Kidney (tissue), 13 donors: ENCODE measurements at regions not wholly inside any gene's neighbourhood (a gene's known extent, or its start where the extent isn't known, plus 50 kb on each side); places are given as distances from the start of the nearest gene placed in this dataset.

Experiments
- DNase-seq, 5 donors: peaks; one replicate each; pipeline ENCODE4 v3.0.0-alpha.2; 2013 to 2020
- FAIRE-seq: peaks from 2 replicates; lab custom pipeline; 2012; peaks lifted over from hg19 to GRCh38; lab: Jason Lieb, UNC
- H3K27ac ChIP-seq, 2 donors: one replicate each; pipeline ENCODE4 v1.7.0; 2013; ENCODE audit warnings: low read depth in 2 of 2, low read length in 2 of 2, inconsistent platforms in 1 of 2
- H3K27me3 ChIP-seq: one replicate; pipeline ENCODE4 v1.7.1; 2013; ENCODE audit warnings: low read length, inconsistent platforms; ENCODE audit not compliant: control insufficient read depth, insufficient read depth
- H3K36me3 ChIP-seq, 3 donors: one replicate each; pipeline versions ENCODE4 v1.7.0 to v1.7.1; 2013; ENCODE audit warnings: low read length in 3 of 3, control low read depth in 1 of 3, inconsistent platforms in 1 of 3; ENCODE audit not compliant: insufficient read depth in 3 of 3, control insufficient read depth in 2 of 3
- H3K4me1 ChIP-seq, 3 donors: one replicate each; pipeline versions ENCODE4 v1.7.0 to v1.7.1; 2013; ENCODE audit warnings: low read length in 3 of 3, inconsistent platforms in 1 of 3, low read depth in 1 of 3; ENCODE audit not compliant: control insufficient read depth in 2 of 3, insufficient read depth in 2 of 3
- H3K4me3 ChIP-seq, 3 donors: one replicate each; pipeline versions ENCODE4 v1.7.0 to v1.8.1; 2013; ENCODE audit warnings: low read length in 3 of 3, control low read depth in 1 of 3, inconsistent platforms in 1 of 3
- H3K9ac ChIP-seq, 3 donors: one replicate each; pipeline versions ENCODE4 v1.7.0 to v1.7.1; 2013; ENCODE audit warnings: low read length in 3 of 3, control low read depth in 1 of 3, inconsistent platforms in 1 of 3
- H3K9me3 ChIP-seq, 3 donors: one replicate each; pipeline versions ENCODE4 v1.7.0 to v1.7.1; 2013; ENCODE audit warnings: low read length in 3 of 3, control low read depth in 1 of 3, inconsistent platforms in 1 of 3; ENCODE audit not compliant: control insufficient read depth in 2 of 3, insufficient read depth in 1 of 3
- CTCF ChIP-seq: IDR thresholded peaks from 3 replicates; pipeline ENCODE4 v1.5.1; 2012; ENCODE audit warnings: mild to moderate bottlenecking, moderate library complexity, borderline replicate concordance; ENCODE audit not compliant: insufficient read depth; ENCODE audit errors: extremely low read depth
- intact Hi-C: fragments of 100-400 bp; cut with DNase I; formaldehyde crosslinking; loops from one replicate; pipeline ENCODE4 v1.11.1; 2022
- donor health status: control.
- donor health status: control.
- donor health status: control.
- donor health status: control.
- donor health status: control.
- donor health status: DM: yes; HTN: yes; CAD: no.
- donor health status: Normal renal cell carcinoma (clear cell type).

- H3K9me3 ChIP-seq = peaks cover 0 to 2% (median 0%) of the 10 kb centered on the region in 3 donors
- TF ChIP-seq CTCF = no peak
- H3K36me3 ChIP-seq = no peaks in the 10 kb centered on the region
- FAIRE-seq = no peak
- H3K27ac ChIP-seq = no peak overlapping the region
- H3K27me3 ChIP-seq = no peaks in the 10 kb centered on the region
- H3K4me1 ChIP-seq = no peaks in the 10 kb centered on the region
- no peak overlapping the region for H3K4me3 ChIP-seq
- intact Hi-C loops = no loop called here
- no peak overlapping the region for H3K9ac ChIP-seq
- DNase-seq = no peak
These were observed 975.2 kb upstream of the NOVA1 start for GRCh38 chr14:27573018-27573417.

DNA sequence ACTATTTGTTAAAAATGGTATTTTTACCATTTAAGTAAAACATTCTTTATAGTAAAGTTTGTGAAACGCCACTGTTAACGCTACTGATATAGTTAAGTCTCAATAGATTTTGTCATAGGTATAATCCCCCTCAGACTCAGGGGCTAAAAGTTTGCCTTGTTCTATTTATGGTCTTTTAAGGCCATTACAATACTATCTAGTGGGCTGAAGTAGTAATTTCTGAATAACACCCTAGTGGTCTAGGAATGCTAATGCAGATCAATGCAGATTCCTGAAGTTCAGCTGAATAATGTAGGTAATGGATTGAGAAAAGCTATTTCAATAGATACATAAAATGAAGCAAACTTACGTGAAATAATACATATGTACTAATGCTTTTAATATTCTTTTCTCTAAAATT is 989.3 kb upstream of the NOVA1 start:
- no peak for TF ChIP-seq CTCF
- Histone ChIP-seq H3K4me3 (no peak overlapping the region), H3K27ac (no peak overlapping the region), H3K9me3 (no peaks in the 10 kb centered on the region), H3K9ac (no peak overlapping the region), H3K4me1 (no peaks in the 10 kb centered on the region), H3K36me3 (no peaks in the 10 kb centered on the region), H3K27me3 (no peaks in the 10 kb centered on the region)
- FAIRE-seq = no peak
- intact Hi-C loops = no loop called here
- no peak for DNase-seq

GRCh38 chr14:27605282-27605681 is 1007.4 kb upstream of the NOVA1 start:
- no peak for TF ChIP-seq CTCF
- Histone ChIP-seq H3K27ac (no peak overlapping the region), H3K9me3 (no peaks in the 10 kb centered on the region), H3K9ac (no peak overlapping the region), H3K36me3 (no peaks in the 10 kb centered on the region), H3K4me3 (no peak overlapping the region), H3K27me3 (no peaks in the 10 kb centered on the region), H3K4me1 (no peaks in the 10 kb centered on the region)
- FAIRE-seq (no peak), DNase-seq (peak in 2 of 5 donors; percentile 17 to 22)
- intact Hi-C loops = no loop called here

GRCh38 chr14:27608377-27608776 is 1010.5 kb upstream of the NOVA1 start:
- no peak for FAIRE-seq
- no peak for TF ChIP-seq CTCF
- intact Hi-C loops = no loop called here

More at GRCh38 chr14:27608377-27608776, 1010.5 kb upstream of the NOVA1 start:
- Histone ChIP-seq H3K27ac (no peak overlapping the region), H3K4me1 (no peaks in the 10 kb centered on the region), H3K9ac (no peak overlapping the region), H3K9me3 (no peaks in the 10 kb centered on the region), H3K27me3 (no peaks in the 10 kb centered on the region), H3K4me3 (no peak overlapping the region), H3K36me3 (no peaks in the 10 kb centered on the region)
- DNase-seq = peak in 1 of 5 donors; percentile 19
